Neural progenitor cell (in vitro differentiated cells): ENCODE measurements at regions not wholly inside any gene's neighbourhood (a gene's known extent, or its start where the extent isn't known, plus 50 kb on each side); places are given as distances from the start of the nearest gene placed in this dataset.
A peak's percentile ranks its signal among the peaks of the same experiment; 100 is the strongest.

ENCODE experiments used
- DNase-seq: peaks from one replicate; pipeline ENCODE4 v3.0.0-alpha.2; 2016; ENCODE audit warnings: low spot score
- H2AFZ ChIP-seq: fragments of 200-600 bp; sonication (generic); replicated peaks from 2 replicates; pipeline ENCODE4 v1.6.1; 2016; ENCODE audit warnings: antibody characterized with exemption
- H3F3A ChIP-seq: fragments of 200-600 bp; sonication (generic); 2 replicates; pipeline ENCODE4 v1.6.1; 2016; ENCODE audit warnings: antibody characterized with exemption, low read depth
- H3K27ac ChIP-seq: fragments of 200-600 bp; sonication (generic); 2 replicates; pipeline ENCODE4 v1.5.1; 2016; ENCODE audit warnings: mild to moderate bottlenecking
- H3K27me3 ChIP-seq: fragments of 200-600 bp; sonication (generic); 2 replicates; pipeline ENCODE4 v1.6.1; 2016; ENCODE audit warnings: mild to moderate bottlenecking, moderate library complexity
- H3K36me3 ChIP-seq: fragments of 200-600 bp; sonication (generic); 2 replicates; pipeline ENCODE4 v1.5.1; 2016
- H3K4me1 ChIP-seq: fragments of 200-600 bp; sonication (generic); 2 replicates; pipeline ENCODE4 v1.6.1; 2016; ENCODE audit warnings: mixed run types
- H3K4me2 ChIP-seq: fragments of 200-600 bp; sonication (generic); 2 replicates; pipeline ENCODE4 v1.6.1; 2016
- H3K4me3 ChIP-seq: fragments of 200-600 bp; sonication (generic); 2 replicates; pipeline ENCODE4 v1.5.1; 2016
- H3K79me2 ChIP-seq: fragments of 200-600 bp; sonication (generic); 2 replicates; pipeline ENCODE4 v1.6.1; 2016; ENCODE audit warnings: low read depth
- H3K9ac ChIP-seq: fragments of 200-600 bp; sonication (generic); 2 replicates; pipeline ENCODE4 v1.6.1; 2016
- H3K9me3 ChIP-seq: fragments of 200-600 bp; sonication (generic); 2 replicates; pipeline ENCODE4 v1.5.1; 2016; ENCODE audit warnings: low read depth
- H4K20me1 ChIP-seq: fragments of 200-600 bp; sonication (generic); 2 replicates; pipeline ENCODE4 v1.6.1; 2016; ENCODE audit warnings: low read depth
- H3K27ac Mint-ChIP-seq: 3 replicates; pipeline ENCODE4 v1.8.0; 2021; ENCODE audit warnings: mixed read lengths
- H3K27me3 Mint-ChIP-seq: 2 replicates; pipeline ENCODE4 v1.8.0; 2022; ENCODE audit warnings: low read depth, mild to moderate bottlenecking, inconsistent platforms, moderate library complexity, mixed read lengths; ENCODE audit not compliant: insufficient read depth
- H3K36me3 Mint-ChIP-seq: 3 replicates; pipeline ENCODE4 v1.8.0; 2021; ENCODE audit warnings: mixed read lengths
- H3K4me1 Mint-ChIP-seq: 3 replicates; pipeline ENCODE4 v1.8.0; 2021; ENCODE audit warnings: mixed read lengths
- H3K4me3 Mint-ChIP-seq: 3 replicates; pipeline ENCODE4 v1.8.0; 2021; ENCODE audit warnings: mild to moderate bottlenecking, moderate library complexity, mixed read lengths
- H3K9me3 Mint-ChIP-seq: 3 replicates; pipeline ENCODE4 v1.8.0; 2020; ENCODE audit warnings: mixed read lengths
- EZH2 ChIP-seq: fragments of 200-600 bp; sonication (generic); IDR thresholded peaks from 2 replicates; pipeline ENCODE4 v1.6.1; 2017; ENCODE audit warnings: antibody characterized with exemption, mild to moderate bottlenecking, moderate library complexity
- EZH2phosphoT487 ChIP-seq: fragments of 200-600 bp; sonication (generic); IDR thresholded peaks from 2 replicates; pipeline ENCODE4 v1.6.1; 2017; ENCODE audit warnings: antibody characterized with exemption
- TF ChIP-seq, protein P1 (sequence below): fragments of 200-600 bp; sonication (generic); IDR thresholded peaks from 2 replicates; pipeline ENCODE4 v1.5.1; 2017; ENCODE audit warnings: antibody characterized with exemption, mild to moderate bottlenecking

DNA sequence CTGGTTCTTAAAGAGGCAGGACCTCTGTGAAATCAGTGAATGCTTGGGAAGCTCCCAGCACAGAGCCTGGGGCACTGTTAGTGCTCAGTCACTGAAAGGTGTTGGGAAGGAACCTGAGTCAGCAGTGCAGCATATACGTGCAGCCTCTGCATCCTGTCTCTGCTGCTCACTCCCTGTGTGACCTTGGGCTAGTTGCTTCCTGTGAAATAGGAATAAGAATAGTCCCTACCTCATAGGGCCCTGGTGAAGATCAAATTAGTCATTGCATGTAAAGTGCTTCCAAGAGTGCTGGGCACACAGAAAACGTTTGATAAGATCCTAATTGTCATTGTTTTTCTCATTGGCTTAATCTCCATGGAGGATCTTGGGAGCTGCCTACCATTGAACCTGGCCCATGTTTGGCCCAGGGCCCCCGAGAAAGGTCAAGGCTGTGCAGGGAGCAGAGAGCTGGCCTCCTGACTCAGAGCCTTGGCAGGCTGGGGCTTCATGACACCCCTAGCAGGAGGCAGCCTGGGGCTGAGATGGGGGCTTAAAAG, 73.3 kb upstream of the COL13A1 start:
- no peak for DNase-seq
- Histone ChIP-seq H2AFZ (no peak overlapping the region), H3F3A (no peaks in the 10 kb centered on the region), H3K36me3 (no peaks in the 10 kb centered on the region), H3K9ac (no peak overlapping the region), H3K4me2 (no peak overlapping the region), H4K20me1 (no peaks in the 10 kb centered on the region), H3K9me3 (no peaks in the 10 kb centered on the region), H3K27ac (no peak overlapping the region), H3K79me2 (no peaks in the 10 kb centered on the region), H3K4me3 (no peak overlapping the region), H3K4me1 (peaks cover 5% of the 10 kb centered on the region), H3K27me3 (no peaks in the 10 kb centered on the region)
- Mint-ChIP-seq H3K4me1 (peaks cover 19% of the 10 kb centered on the region), H3K27ac (peak overlapping the region; percentile 63), H3K27me3 (peaks cover 9% of the 10 kb centered on the region), H3K4me3 (no peak overlapping the region), H3K9me3 (no peaks in the 10 kb centered on the region), H3K36me3 (no peaks in the 10 kb centered on the region)
- TF ChIP-seq, protein P1, sequence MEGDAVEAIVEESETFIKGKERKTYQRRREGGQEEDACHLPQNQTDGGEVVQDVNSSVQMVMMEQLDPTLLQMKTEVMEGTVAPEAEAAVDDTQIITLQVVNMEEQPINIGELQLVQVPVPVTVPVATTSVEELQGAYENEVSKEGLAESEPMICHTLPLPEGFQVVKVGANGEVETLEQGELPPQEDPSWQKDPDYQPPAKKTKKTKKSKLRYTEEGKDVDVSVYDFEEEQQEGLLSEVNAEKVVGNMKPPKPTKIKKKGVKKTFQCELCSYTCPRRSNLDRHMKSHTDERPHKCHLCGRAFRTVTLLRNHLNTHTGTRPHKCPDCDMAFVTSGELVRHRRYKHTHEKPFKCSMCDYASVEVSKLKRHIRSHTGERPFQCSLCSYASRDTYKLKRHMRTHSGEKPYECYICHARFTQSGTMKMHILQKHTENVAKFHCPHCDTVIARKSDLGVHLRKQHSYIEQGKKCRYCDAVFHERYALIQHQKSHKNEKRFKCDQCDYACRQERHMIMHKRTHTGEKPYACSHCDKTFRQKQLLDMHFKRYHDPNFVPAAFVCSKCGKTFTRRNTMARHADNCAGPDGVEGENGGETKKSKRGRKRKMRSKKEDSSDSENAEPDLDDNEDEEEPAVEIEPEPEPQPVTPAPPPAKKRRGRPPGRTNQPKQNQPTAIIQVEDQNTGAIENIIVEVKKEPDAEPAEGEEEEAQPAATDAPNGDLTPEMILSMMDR = no peak
- no peak for TF ChIP-seq EZH2phosphoT487
- TF ChIP-seq EZH2 = no peak

DNA sequence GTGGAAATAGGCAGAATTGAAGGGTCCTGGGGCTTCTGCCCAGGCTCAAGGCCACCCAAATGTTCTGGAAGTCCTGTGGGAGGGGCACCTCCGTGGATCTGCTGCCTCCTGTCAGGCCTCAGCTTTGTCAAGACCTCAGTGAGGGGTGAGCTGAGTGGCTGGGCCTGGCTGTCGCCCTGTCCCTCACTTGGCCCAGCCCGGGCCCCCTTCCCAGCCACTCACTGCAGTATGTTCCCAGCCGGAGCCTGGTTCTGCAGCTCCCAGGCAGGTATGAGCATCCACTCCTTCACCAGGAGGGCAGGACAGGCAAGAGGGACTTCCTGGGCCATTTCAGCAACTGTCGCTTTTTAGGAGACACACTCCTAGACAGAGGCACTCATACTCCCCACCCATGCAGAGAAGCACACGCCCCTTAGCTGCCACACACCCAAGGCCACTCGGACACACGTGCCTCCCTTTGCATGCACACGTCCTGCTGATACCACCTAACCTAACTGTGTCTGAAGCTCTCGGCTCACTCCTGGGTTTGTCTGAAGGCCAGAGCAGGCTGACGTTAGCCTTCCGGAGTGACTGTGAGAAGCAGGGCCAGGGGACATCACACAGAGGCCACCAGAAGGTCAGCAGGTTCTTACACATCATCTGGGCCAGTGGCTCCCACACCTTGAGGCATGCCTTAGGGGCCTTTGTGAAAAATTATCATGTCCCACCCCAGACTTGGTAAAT, 72.2 kb upstream of the COL13A1 start:
- DNase-seq = no peak
- no peaks in the 10 kb centered on the region for H3K36me3 ChIP-seq

DNA sequence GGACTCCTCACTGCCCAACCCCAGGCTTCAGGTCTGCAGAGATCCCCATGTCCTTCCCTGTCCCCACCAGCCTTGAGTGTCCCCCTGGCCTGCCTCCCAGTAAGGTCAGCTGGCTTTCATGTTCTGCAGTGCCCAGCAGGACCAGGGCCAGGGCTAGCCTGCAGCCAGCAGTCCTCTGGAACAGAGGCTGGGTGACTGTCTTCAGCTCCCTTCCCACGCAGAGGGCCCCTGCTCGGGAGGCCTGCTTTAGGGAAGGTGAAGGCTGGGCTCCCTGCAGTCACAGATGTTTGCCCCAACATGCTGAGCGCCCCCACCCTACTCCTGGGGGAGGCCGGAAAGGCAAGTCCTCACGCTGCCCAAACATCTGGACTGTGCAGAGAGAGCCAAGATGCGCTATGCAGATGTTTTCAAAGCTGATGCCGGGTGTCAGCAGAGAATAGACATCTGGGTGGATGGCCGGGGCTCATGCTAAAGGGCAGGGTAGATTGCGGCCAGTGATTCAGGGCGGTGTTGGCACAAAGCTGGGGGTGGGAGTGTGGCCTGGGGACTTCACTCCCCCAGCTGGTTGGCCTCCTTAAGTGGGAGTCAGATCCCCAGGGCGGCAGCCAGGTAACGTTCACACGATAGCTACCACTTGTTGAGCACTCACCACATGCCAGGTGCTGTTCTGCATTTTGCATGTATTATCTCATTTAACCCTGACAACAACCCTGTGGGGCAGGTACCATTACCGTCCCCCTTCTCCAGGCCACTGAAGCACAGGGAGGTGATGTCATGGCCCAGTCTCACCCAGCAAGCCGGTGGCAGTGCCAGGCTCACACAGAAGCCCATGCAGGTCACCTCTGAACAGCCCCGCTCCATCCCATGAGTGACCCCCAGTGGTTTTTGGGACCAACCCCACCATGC, 71.2 kb upstream of the COL13A1 start:
- Histone ChIP-seq H3K27ac (no peak overlapping the region), H3K79me2 (no peaks in the 10 kb centered on the region), H3K27me3 (no peaks in the 10 kb centered on the region), H3F3A (no peaks in the 10 kb centered on the region), H4K20me1 (no peaks in the 10 kb centered on the region), H3K9ac (no peak overlapping the region), H3K9me3 (no peaks in the 10 kb centered on the region), H3K4me3 (no peak overlapping the region), H2AFZ (no peak overlapping the region), H3K36me3 (no peaks in the 10 kb centered on the region), H3K4me2 (no peak overlapping the region), H3K4me1 (peaks cover 5% of the 10 kb centered on the region)
- Mint-ChIP-seq H3K4me1 (peaks cover 19% of the 10 kb centered on the region), H3K36me3 (no peaks in the 10 kb centered on the region), H3K27me3 (peaks cover 9% of the 10 kb centered on the region), H3K27ac (no peak overlapping the region), H3K9me3 (no peaks in the 10 kb centered on the region), H3K4me3 (no peak overlapping the region)
- DNase-seq = no peak
- TF ChIP-seq, protein P1 = no peak
- TF ChIP-seq EZH2phosphoT487 (no peak), EZH2 (no peak)

More for the DNA sequence above, 72.2 kb upstream of the COL13A1 start:
- Histone ChIP-seq H4K20me1 (no peaks in the 10 kb centered on the region), H3K27ac (no peak overlapping the region), H3K79me2 (no peaks in the 10 kb centered on the region), H3K27me3 (no peaks in the 10 kb centered on the region), H3K4me1 (peaks cover 5% of the 10 kb centered on the region), H3F3A (no peaks in the 10 kb centered on the region), H3K4me3 (no peak overlapping the region), H3K9ac (no peak overlapping the region), H3K9me3 (no peaks in the 10 kb centered on the region), H2AFZ (no peak overlapping the region), H3K4me2 (no peak overlapping the region)
- Mint-ChIP-seq H3K27me3 (peaks cover 9% of the 10 kb centered on the region), H3K27ac (no peak overlapping the region), H3K9me3 (no peaks in the 10 kb centered on the region), H3K4me3 (no peak overlapping the region), H3K36me3 (no peaks in the 10 kb centered on the region), H3K4me1 (peaks cover 19% of the 10 kb centered on the region)
- no peak for TF ChIP-seq EZH2
- no peak for TF ChIP-seq EZH2phosphoT487
- TF ChIP-seq, protein P1 = no peak
